Suprapubic skin (tissue), 4 donors: ENCODE measurements at regions not wholly inside any gene's neighbourhood (a gene's known extent, or its start where the extent isn't known, plus 50 kb on each side); places are given as distances from the start of the nearest gene placed in this dataset.
A peak's percentile ranks its signal among the peaks of the same experiment; 100 is the strongest.
"Not testable (repeated sequence)": the region's sequence is repeated elsewhere in the genome, so short reads cannot be mapped to it uniquely, and the experiment has no call there.

ENCODE experiments used
- DNase-seq, 2 donors: peaks; one replicate each; pipeline ENCODE4 v3.0.0-alpha.2; 2019; ENCODE audit warnings: low spot score in 2 of 2
- H3K27ac ChIP-seq: fragments of 200-600 bp; sonication (generic); one replicate; pipeline ENCODE4 v1.5.1; 2019
- H3K27me3 ChIP-seq: fragments of 200-600 bp; sonication (generic); one replicate; pipeline ENCODE4 v1.5.1; 2019
- H3K36me3 ChIP-seq: fragments of 200-600 bp; sonication (generic); one replicate; pipeline ENCODE4 v1.5.1; 2019
- H3K4me1 ChIP-seq: fragments of 200-600 bp; sonication (generic); one replicate; pipeline ENCODE4 v1.5.1; 2019
- H3K4me3 ChIP-seq: fragments of 200-600 bp; sonication (generic); one replicate; pipeline ENCODE4 v1.5.1; 2019; ENCODE audit warnings: mild to moderate bottlenecking
- H3K9me3 ChIP-seq: fragments of 200-600 bp; sonication (generic); one replicate; pipeline ENCODE4 v1.5.1; 2019
- CTCF ChIP-seq, 2 donors: fragments of 200-600 bp in 1 of 2; fragments of 450-650 bp in 1 of 2; sonication (generic) in 1 of 2; IDR thresholded peaks; one replicate each; pipeline ENCODE4 v1.5.1; 2016 to 2019; ENCODE audit warnings: antibody characterized with exemption in 2 of 2, mild to moderate bottlenecking in 1 of 2, moderate library complexity in 1 of 2
- EP300 ChIP-seq: sonication (generic); formaldehyde crosslinking; IDR thresholded peaks from one replicate; pipeline ENCODE4 v1.6.1; 2017; ENCODE audit warnings: antibody characterized with exemption
- POLR2A ChIP-seq, 2 donors: fragments of 450-650 bp; IDR thresholded peaks; one replicate each; pipeline ENCODE4 v1.6.1; 2017; ENCODE audit warnings: antibody characterized with exemption in 2 of 2, mild to moderate bottlenecking in 2 of 2, moderate library complexity in 2 of 2
- POLR2AphosphoS5 ChIP-seq, 3 donors: sonication (generic); formaldehyde crosslinking; IDR thresholded peaks; one replicate each; pipeline ENCODE4 v1.6.1; 2017; ENCODE audit warnings: antibody characterized with exemption in 3 of 3
- WGBS: methylation state at CpG from one replicate; pipeline ENCODE4 v1.1.5; 2018; 5-methylcytosine and 5-hydroxymethylcytosine counted together

- peaks cover 5% of the 10 kb centered on the region for H3K4me1 ChIP-seq
- H3K9me3 ChIP-seq: no peaks in the 10 kb centered on the region
- no peak for TF ChIP-seq POLR2A (IDR thresholded peaks at IDR 0.05)
- TF ChIP-seq POLR2AphosphoS5 (IDR thresholded peaks at IDR 0.05): no peak
- TF ChIP-seq CTCF (IDR thresholded peaks at IDR 0.05): no peak
- TF ChIP-seq EP300: no peak
- WGBS: 60% methylated on average over 6 of the region's 6 CpGs
- no peak for DNase-seq
- H3K4me3 ChIP-seq: no peak overlapping the region
- no peaks in the 10 kb centered on the region for H3K27me3 ChIP-seq
- no peak overlapping the region for H3K27ac ChIP-seq
- no peaks in the 10 kb centered on the region for H3K36me3 ChIP-seq
Observed at GRCh38 chr6:100230115-100230952, 234.4 kb downstream of the SIM1 start.

- no peak for DNase-seq
- Histone ChIP-seq H3K27me3 (no peaks in the 10 kb centered on the region), H3K4me1 (peaks cover 5% of the 10 kb centered on the region), H3K36me3 (no peaks in the 10 kb centered on the region), H3K4me3 (peak overlapping the region; percentile 46), H3K9me3 (no peaks in the 10 kb centered on the region), H3K27ac (no peak overlapping the region)
- 72% methylated on average over 5 of the region's 5 CpGs for WGBS
- TF ChIP-seq POLR2AphosphoS5 (IDR thresholded peaks at IDR 0.05) (no peak), CTCF (IDR thresholded peaks at IDR 0.05) (no peak), POLR2A (IDR thresholded peaks at IDR 0.05) (no peak)
Observed at GRCh38 chr6:100229512-100229911, 235.2 kb downstream of the SIM1 start.

- Histone ChIP-seq H3K4me3 (peak overlapping the region; percentile 46), H3K36me3 (no peaks in the 10 kb centered on the region), H3K27me3 (no peaks in the 10 kb centered on the region), H3K27ac (no peak overlapping the region), H3K4me1 (peaks cover 5% of the 10 kb centered on the region), H3K9me3 (no peaks in the 10 kb centered on the region)
- 28% methylated on average over 24 of the region's 30 CpGs for WGBS
- DNase-seq: peak; percentile 69 to 79
- TF ChIP-seq POLR2AphosphoS5 (IDR thresholded peaks at IDR 0.05): no peak
- no peak for TF ChIP-seq POLR2A (IDR thresholded peaks at IDR 0.05)
- TF ChIP-seq CTCF (IDR thresholded peaks at IDR 0.05): no peak
- TF ChIP-seq EP300: no peak
Observed at GRCh38 chr6:100228834-100229441, 234.9 kb upstream of the MCHR2 start.

DNA sequence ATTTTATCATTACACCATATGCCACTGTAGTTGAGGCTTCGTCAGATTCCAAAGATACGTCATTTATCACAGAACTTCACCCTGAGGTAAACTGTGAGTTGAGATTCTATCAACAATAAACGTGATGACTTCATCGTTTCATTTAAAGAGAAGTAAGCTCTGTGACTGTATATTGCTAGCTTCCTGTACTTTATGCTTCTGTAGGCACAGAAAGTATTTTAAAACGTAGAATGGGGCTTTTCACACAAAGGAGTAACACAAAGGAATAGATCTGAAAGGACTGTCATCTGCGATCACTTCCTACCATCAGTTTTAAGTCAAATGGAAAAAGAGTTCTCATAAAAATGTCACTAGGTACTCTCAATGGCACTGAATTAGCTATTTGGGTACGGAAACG, 234.4 kb upstream of the MCHR2 start:
- no peak for DNase-seq
- peaks cover 5% of the 10 kb centered on the region for H3K4me1 ChIP-seq
- peak overlapping the region; percentile 46 for H3K4me3 ChIP-seq
- TF ChIP-seq POLR2AphosphoS5 (IDR thresholded peaks at IDR 0.05): no peak
- no peak for TF ChIP-seq CTCF (IDR thresholded peaks at IDR 0.05)
- no peak for TF ChIP-seq POLR2A (IDR thresholded peaks at IDR 0.05)
- TF ChIP-seq EP300: no peak
- 28% methylated on average over 8 of the region's 8 CpGs for WGBS
- no peaks in the 10 kb centered on the region for H3K9me3 ChIP-seq
- H3K27me3 ChIP-seq: no peaks in the 10 kb centered on the region
- no peak overlapping the region for H3K27ac ChIP-seq
- no peaks in the 10 kb centered on the region for H3K36me3 ChIP-seq

- no peaks in the 10 kb centered on the region for H3K27me3 ChIP-seq
- DNase-seq: no peak
- H3K27ac ChIP-seq: no peak overlapping the region
- H3K36me3 ChIP-seq: no peaks in the 10 kb centered on the region
- H3K4me1 ChIP-seq: peaks cover 5% of the 10 kb centered on the region
- WGBS: 52% methylated on average over 3 of the region's 3 CpGs
- H3K9me3 ChIP-seq: no peaks in the 10 kb centered on the region
- H3K4me3 ChIP-seq: no peak overlapping the region
- TF ChIP-seq POLR2AphosphoS5 (IDR thresholded peaks at IDR 0.05): no peak
- no peak for TF ChIP-seq EP300
- TF ChIP-seq POLR2A (IDR thresholded peaks at IDR 0.05): no peak
- no peak for TF ChIP-seq CTCF (IDR thresholded peaks at IDR 0.05)
Observed at GRCh38 chr6:100226811-100227210, 232.8 kb upstream of the MCHR2 start.

GRCh38 chr6:100223952-100224351, 229.9 kb upstream of the MCHR2 start:
- H3K9me3 ChIP-seq, H3K27me3 ChIP-seq, H3K4me3 ChIP-seq, DNase-seq, H3K36me3 ChIP-seq, H3K4me1 ChIP-seq, H3K27ac ChIP-seq: not testable (repeated sequence)
- WGBS: 79% methylated on average over 1 of the region's 1 CpG
